Erythroblast (primary cell): ENCODE measurements at regions not wholly inside any gene's neighbourhood (a gene's known extent, or its start where the extent isn't known, plus 50 kb on each side); places are given as distances from the start of the nearest gene placed in this dataset.

Experiments used
- GATA1 ChIP-seq: IDR thresholded peaks from 2 replicates; pipeline ENCODE4 v1.6.1; 2011; ENCODE audit warnings: low read depth, mild to moderate bottlenecking, control low read depth, low read length, moderate library complexity
- POLR2A ChIP-seq: IDR thresholded peaks from 2 replicates; pipeline ENCODE4 v1.6.1; 2011; ENCODE audit warnings: mild to moderate bottlenecking, low read length

DNA sequence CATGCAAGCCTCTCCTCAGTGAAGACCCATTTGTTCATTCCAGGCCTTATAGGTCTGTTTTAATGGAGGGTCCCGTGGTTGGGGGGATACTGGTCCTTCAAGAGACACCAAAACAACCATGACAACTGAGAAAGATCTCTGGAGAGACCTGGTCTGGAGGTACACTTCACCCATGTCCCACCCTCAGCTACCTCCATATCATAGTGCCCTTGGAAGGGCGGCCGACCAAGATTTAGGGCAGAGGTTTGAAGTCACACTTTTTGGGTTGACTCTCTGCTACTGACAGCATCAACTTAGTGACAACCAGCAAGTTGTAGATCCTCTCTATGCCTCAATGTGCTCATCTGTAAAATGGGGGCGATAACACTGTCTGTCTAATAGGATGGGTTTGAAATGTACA is 177.3 kb downstream of the TSHZ3 start:
- TF ChIP-seq POLR2A (no peak), GATA1 (no peak)
